Smooth muscle cell (in vitro differentiated cells): ENCODE measurements at regions not wholly inside any gene's neighbourhood (a gene's known extent, or its start where the extent isn't known, plus 50 kb on each side); places are given as distances from the start of the nearest gene placed in this dataset.
"Not testable (repeated sequence)": the region's sequence is repeated elsewhere in the genome, so short reads cannot be mapped to it uniquely, and the experiment has no call there.

ENCODE experiments used
- DNase-seq: peaks from one replicate; lab custom pipeline; 2025; ENCODE audit not compliant: unreplicated experiment; lab: John Stamatoyannopoulos, UW
- H2AFZ ChIP-seq: fragments of 200-600 bp; sonication (generic); 2 replicates; pipeline ENCODE4 v1.6.0; 2016; ENCODE audit warnings: antibody characterized with exemption, low read depth, mild to moderate bottlenecking
- H3F3A ChIP-seq: fragments of 200-600 bp; sonication (generic); 2 replicates; pipeline ENCODE4 v1.6.0; 2017; ENCODE audit warnings: antibody characterized with exemption, low read depth
- H3K27ac ChIP-seq: fragments of 200-600 bp; sonication (generic); 2 replicates; pipeline ENCODE4 v1.5.1; 2016; ENCODE audit warnings: low read depth, mild to moderate bottlenecking
- H3K27me3 ChIP-seq: fragments of 200-600 bp; sonication (generic); 2 replicates; pipeline ENCODE4 v1.6.1; 2016; ENCODE audit warnings: low read depth, mild to moderate bottlenecking
- H3K36me3 ChIP-seq: fragments of 200-600 bp; sonication (generic); 2 replicates; pipeline ENCODE4 v1.5.1; 2016; ENCODE audit warnings: low read depth
- H3K4me1 ChIP-seq: fragments of 200-600 bp; sonication (generic); 2 replicates; pipeline ENCODE4 v1.5.1; 2016; ENCODE audit warnings: low read depth
- H3K4me2 ChIP-seq: fragments of 200-600 bp; sonication (generic); 2 replicates; pipeline ENCODE4 v1.6.0; 2016; ENCODE audit warnings: mild to moderate bottlenecking
- H3K4me3 ChIP-seq: fragments of 200-600 bp; sonication (generic); 2 replicates; pipeline ENCODE4 v1.5.1; 2016; ENCODE audit warnings: mild to moderate bottlenecking
- H3K79me2 ChIP-seq: fragments of 200-600 bp; sonication (generic); 2 replicates; pipeline ENCODE4 v1.6.0; 2016; ENCODE audit warnings: low read depth, mild to moderate bottlenecking
- H3K9ac ChIP-seq: fragments of 200-600 bp; sonication (generic); 2 replicates; pipeline ENCODE4 v1.6.0; 2016; ENCODE audit warnings: low read depth
- H3K9me3 ChIP-seq: fragments of 200-600 bp; sonication (generic); replicated peaks from 2 replicates; pipeline ENCODE4 v1.5.1; 2016; ENCODE audit warnings: low read depth
- H4K20me1 ChIP-seq: fragments of 200-600 bp; sonication (generic); 2 replicates; pipeline ENCODE4 v1.6.0; 2016; ENCODE audit warnings: low read depth
- WGBS: methylation state at CpG from one replicate; pipeline ENCODE4 v1.1.7; 2016; ENCODE audit warnings: low lambda C conversion rate; 5-methylcytosine and 5-hydroxymethylcytosine counted together
- TF ChIP-seq, protein P1 (sequence below): fragments of 200-600 bp; sonication (generic); IDR thresholded peaks from 2 replicates; pipeline ENCODE4 v1.5.1; 2017; ENCODE audit warnings: borderline replicate concordance, mild to moderate bottlenecking, antibody characterized with exemption; ENCODE audit not compliant: insufficient read depth, poor library complexity, severe bottlenecking

DNA sequence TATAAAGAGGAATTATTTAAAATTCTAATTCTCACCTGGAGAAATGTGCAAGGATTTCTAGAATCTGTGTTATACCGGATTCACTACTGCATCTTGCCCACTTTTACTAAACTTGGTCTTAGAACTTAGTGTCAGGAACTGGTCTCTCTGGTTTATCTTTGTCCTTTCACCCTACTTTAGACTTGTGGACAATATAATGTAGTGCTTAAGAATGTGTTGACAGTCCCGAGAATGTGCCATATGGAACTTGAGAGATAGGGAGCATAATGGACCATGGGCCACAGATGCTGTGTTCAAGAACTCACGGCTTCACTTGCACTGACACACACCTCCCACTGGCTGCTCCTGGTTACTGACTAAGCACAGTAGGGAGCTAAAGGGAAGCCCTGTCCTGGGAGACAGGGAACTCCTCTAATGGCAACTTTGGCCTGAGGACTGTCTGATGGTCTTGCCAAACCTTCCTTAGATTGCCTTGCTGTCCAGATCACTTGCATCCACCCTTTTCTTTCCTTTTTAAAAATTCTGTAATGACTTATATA, 476.0 kb upstream of the CHD1 start:
- not testable (repeated sequence) for H3K27ac ChIP-seq, H3K4me3 ChIP-seq, H3K4me2 ChIP-seq, H3K9ac ChIP-seq, H3F3A ChIP-seq, H3K9me3 ChIP-seq, H3K27me3 ChIP-seq, H3K79me2 ChIP-seq, H3K36me3 ChIP-seq, H2AFZ ChIP-seq, H3K4me1 ChIP-seq, H4K20me1 ChIP-seq, DNase-seq
- WGBS, result 61% methylated on average over 3 of the region's 3 CpGs

DNA sequence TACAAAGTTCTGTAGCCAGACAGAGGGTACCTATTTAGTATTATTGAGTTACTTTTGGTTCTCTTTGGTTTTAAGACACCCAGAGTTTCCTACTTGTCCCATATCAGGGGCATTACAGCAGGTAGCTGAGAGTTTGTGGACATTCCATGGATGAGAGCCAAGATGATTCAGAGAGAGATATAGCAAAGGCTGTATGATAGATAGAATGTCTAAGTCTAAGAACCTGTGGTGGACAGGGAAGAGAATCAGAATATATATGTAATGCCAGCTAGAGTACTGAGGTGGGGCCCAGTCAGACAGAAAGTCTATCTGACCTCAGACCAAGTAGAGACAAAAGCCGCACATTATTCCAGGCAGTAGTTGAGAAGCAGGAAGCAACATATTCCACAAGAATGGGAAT, 471.8 kb upstream of the CHD1 start:
- 88% methylated on average over 1 of the region's 1 CpG for WGBS
- not testable (repeated sequence) for H4K20me1 ChIP-seq, H3K9me3 ChIP-seq, H3F3A ChIP-seq, H3K4me1 ChIP-seq, H3K36me3 ChIP-seq, H3K4me2 ChIP-seq, H3K9ac ChIP-seq, H3K27ac ChIP-seq, H3K79me2 ChIP-seq, H3K27me3 ChIP-seq, H3K4me3 ChIP-seq, DNase-seq, H2AFZ ChIP-seq

DNA sequence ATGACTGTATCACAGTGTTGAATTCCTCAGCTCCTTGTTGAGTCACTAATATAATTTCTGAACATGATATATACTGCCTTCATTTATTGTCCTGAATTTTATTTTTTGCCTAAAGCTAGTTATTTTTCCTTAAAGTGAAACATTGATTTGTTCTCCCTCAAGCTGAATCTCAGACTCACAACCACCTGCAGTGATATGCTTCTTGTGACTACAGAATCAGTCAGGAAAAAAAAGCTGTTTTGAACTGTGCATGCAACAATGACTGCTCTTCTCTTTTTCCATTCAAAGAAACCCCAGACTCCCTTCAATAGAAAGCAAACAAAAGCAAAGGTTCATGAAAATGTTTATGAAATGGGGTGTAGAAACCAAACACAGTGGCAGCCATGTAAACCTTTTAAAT, 470.2 kb upstream of the CHD1 start:
- Histone ChIP-seq H3K9me3 (no peaks in the 10 kb centered on the region), H3K36me3 (no peaks in the 10 kb centered on the region), H3F3A (no peaks in the 10 kb centered on the region), H3K4me2 (no peak overlapping the region), H3K27ac (no peak overlapping the region), H3K27me3 (peaks cover 4% of the 10 kb centered on the region), H3K9ac (no peak overlapping the region), H4K20me1 (no peaks in the 10 kb centered on the region), H3K4me3 (no peak overlapping the region), H2AFZ (no peak overlapping the region), H3K79me2 (no peaks in the 10 kb centered on the region), H3K4me1 (no peaks in the 10 kb centered on the region)
- no peak for DNase-seq
- TF ChIP-seq, protein P1, sequence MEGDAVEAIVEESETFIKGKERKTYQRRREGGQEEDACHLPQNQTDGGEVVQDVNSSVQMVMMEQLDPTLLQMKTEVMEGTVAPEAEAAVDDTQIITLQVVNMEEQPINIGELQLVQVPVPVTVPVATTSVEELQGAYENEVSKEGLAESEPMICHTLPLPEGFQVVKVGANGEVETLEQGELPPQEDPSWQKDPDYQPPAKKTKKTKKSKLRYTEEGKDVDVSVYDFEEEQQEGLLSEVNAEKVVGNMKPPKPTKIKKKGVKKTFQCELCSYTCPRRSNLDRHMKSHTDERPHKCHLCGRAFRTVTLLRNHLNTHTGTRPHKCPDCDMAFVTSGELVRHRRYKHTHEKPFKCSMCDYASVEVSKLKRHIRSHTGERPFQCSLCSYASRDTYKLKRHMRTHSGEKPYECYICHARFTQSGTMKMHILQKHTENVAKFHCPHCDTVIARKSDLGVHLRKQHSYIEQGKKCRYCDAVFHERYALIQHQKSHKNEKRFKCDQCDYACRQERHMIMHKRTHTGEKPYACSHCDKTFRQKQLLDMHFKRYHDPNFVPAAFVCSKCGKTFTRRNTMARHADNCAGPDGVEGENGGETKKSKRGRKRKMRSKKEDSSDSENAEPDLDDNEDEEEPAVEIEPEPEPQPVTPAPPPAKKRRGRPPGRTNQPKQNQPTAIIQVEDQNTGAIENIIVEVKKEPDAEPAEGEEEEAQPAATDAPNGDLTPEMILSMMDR, result no peak

DNA sequence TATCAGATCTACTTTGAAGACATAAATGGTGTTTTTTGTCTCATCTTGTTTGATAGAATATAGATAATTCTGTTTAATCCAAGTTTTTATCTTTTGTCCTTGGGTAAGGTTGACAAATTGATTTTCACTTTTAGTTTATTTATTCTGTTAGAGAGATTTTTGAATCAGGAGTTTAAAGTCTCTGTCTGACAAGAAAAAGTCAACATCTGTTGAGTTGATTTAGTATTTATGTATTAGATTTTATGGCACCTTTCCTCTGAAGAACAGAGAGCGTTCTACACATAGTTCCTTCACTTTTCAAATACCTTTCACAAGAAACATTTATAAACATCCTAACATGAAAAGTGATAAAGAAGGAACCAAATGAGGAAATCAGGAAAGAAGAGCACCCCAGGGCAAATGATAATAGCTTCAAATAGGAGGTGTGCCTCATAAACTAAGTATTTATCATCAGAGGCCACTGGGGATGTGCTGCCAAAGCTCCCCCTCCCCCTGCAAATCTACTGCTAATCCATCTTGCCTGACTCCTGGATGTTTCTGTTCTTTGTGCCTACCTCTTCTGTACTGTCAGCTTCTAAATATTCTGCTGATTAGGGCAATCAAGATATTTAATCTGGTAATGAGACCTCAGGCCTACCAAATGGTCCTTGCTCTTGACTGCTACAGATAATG, 457.7 kb upstream of the CHD1 start:
- H3K36me3 ChIP-seq, result no peaks in the 10 kb centered on the region
- no peak overlapping the region for H3K27ac ChIP-seq
- no peaks in the 10 kb centered on the region for H3K9me3 ChIP-seq
- no peaks in the 10 kb centered on the region for H3K27me3 ChIP-seq
- H3K79me2 ChIP-seq, result no peaks in the 10 kb centered on the region
- WGBS, result 86% methylated on average over 1 of the region's 1 CpG
- H3K9ac ChIP-seq, result no peak overlapping the region
- no peak overlapping the region for H3K4me2 ChIP-seq
- no peak overlapping the region for H3K4me3 ChIP-seq
- no peaks in the 10 kb centered on the region for H3F3A ChIP-seq
- H3K4me1 ChIP-seq, result no peaks in the 10 kb centered on the region
- H4K20me1 ChIP-seq, result no peaks in the 10 kb centered on the region
- H2AFZ ChIP-seq, result no peak overlapping the region
- TF ChIP-seq, protein P1, result no peak
- no peak for DNase-seq

DNA sequence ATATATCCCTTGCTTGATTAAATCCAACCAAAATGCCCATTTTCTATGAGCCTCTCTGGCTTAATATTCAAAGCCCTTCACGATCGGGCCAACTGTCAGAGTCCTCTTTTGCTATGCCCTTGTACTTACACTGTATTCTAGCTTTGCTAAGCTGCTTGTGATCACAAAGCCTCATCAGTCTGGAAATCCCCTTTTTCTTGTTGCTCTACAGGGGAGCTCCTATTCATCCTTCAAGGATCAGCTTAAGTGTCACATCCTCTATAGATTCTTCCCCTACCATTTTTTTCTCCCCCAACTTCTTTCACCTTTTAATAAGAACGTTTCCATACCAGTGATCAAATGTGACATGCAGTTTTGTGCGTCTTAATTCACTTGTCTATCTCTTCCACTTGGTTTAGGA, 450.4 kb upstream of the CHD1 start:
- no peaks in the 10 kb centered on the region for H3K79me2 ChIP-seq
- TF ChIP-seq, protein P1, result no peak

More for the DNA sequence above, 450.4 kb upstream of the CHD1 start:
- no peak overlapping the region for H3K9ac ChIP-seq
- H3K4me2 ChIP-seq, result no peak overlapping the region
- H2AFZ ChIP-seq, result no peak overlapping the region
- peaks cover 10% of the 10 kb centered on the region for H3K4me1 ChIP-seq
- WGBS, result 80% methylated on average over 4 of the region's 4 CpGs
- H3K36me3 ChIP-seq, result no peaks in the 10 kb centered on the region
- H3K27ac ChIP-seq, result no peak overlapping the region
- no peaks in the 10 kb centered on the region for H3F3A ChIP-seq
- no peak for DNase-seq
- H3K9me3 ChIP-seq, result no peaks in the 10 kb centered on the region
- no peaks in the 10 kb centered on the region for H3K27me3 ChIP-seq
- no peak overlapping the region for H3K4me3 ChIP-seq
- H4K20me1 ChIP-seq, result no peaks in the 10 kb centered on the region
